Osteoblast (primary cell): ENCODE measurements at regions not wholly inside any gene's neighbourhood (a gene's known extent, or its start where the extent isn't known, plus 50 kb on each side); places are given as distances from the start of the nearest gene placed in this dataset.
"Not testable (repeated sequence)": the region's sequence is repeated elsewhere in the genome, so short reads cannot be mapped to it uniquely, and the experiment has no call there.

Source experiments
- DNase-seq: peaks from one replicate; pipeline ENCODE4 v3.0.0; 2011; ENCODE audit warnings: low spot score, mixed read lengths; ENCODE audit not compliant: insufficient read length; ENCODE audit errors: missing footprints
- H2AFZ ChIP-seq: 2 replicates; pipeline ENCODE4 v1.6.0; 2011; ENCODE audit warnings: mild to moderate bottlenecking, low read length
- H3K27ac ChIP-seq: 2 replicates; pipeline ENCODE4 v1.5.1; 2011; ENCODE audit warnings: mild to moderate bottlenecking, low read depth, low read length, moderate library complexity
- H3K27me3 ChIP-seq: 2 replicates; pipeline ENCODE4 v1.6.0; 2012; ENCODE audit warnings: mild to moderate bottlenecking, control low read depth, inconsistent platforms, low read length, moderate library complexity; ENCODE audit not compliant: insufficient read depth
- H3K36me3 ChIP-seq: 2 replicates; pipeline ENCODE4 v1.5.1; 2011; ENCODE audit warnings: mild to moderate bottlenecking, low read length, control low read depth, moderate library complexity; ENCODE audit not compliant: insufficient read depth
- H3K4me1 ChIP-seq: 2 replicates; pipeline ENCODE4 v1.5.1; 2011; ENCODE audit warnings: mild to moderate bottlenecking, low read length, control low read depth, moderate library complexity; ENCODE audit not compliant: insufficient read depth
- H3K4me2 ChIP-seq: 2 replicates; pipeline ENCODE4 v1.6.0; 2011; ENCODE audit warnings: mild to moderate bottlenecking, low read length; ENCODE audit not compliant: insufficient read depth
- H3K4me3 ChIP-seq: fragments of 200-600 bp; sonication (generic); 3 replicates; pipeline ENCODE4 v1.5.1; 2012; ENCODE audit warnings: mild to moderate bottlenecking, low read length, inconsistent platforms; ENCODE audit not compliant: insufficient read depth
- H3K79me2 ChIP-seq: 2 replicates; pipeline ENCODE4 v1.6.0; 2012; ENCODE audit warnings: mild to moderate bottlenecking, low read length, control low read depth, inconsistent platforms; ENCODE audit not compliant: insufficient read depth
- H3K9me3 ChIP-seq: 2 replicates; pipeline ENCODE4 v1.5.1; 2011; ENCODE audit warnings: low read depth, low read length, control low read depth
- H4K20me1 ChIP-seq: 2 replicates; pipeline ENCODE4 v1.6.0; 2012; ENCODE audit warnings: mild to moderate bottlenecking, low read length, control low read depth; ENCODE audit not compliant: insufficient read depth
- TF ChIP-seq, protein P1 (sequence below): IDR thresholded peaks from 2 replicates; pipeline ENCODE4 v1.5.1; 2011; ENCODE audit warnings: mild to moderate bottlenecking, low read depth, low read length, moderate library complexity; ENCODE audit errors: extremely low read depth

DNA sequence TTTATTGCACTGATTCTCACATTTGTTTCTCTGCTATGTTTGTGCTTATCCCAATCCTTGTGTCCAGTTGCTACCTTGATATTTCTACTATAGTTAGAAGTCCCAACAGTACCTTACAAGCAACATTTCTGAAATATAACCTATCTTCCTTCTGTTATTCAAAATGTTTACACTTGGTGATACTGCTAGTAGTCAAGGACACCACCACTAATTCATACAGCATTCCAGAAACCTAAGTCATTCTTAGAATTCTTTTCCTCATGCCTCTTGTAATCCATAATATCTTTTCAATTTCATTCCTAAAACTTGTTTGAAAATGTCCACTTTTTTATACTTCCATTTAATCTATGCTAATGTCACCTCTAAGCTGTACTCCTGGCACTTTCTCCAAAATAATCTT is 2132.1 kb downstream of the NCAM2 start:
- Histone ChIP-seq H3K4me3 (no peak overlapping the region), H3K9me3 (no peaks in the 10 kb centered on the region), H2AFZ (no peak overlapping the region), H3K27ac (no peak overlapping the region), H3K4me1 (no peaks in the 10 kb centered on the region), H3K4me2 (no peak overlapping the region), H4K20me1 (no peaks in the 10 kb centered on the region), H3K36me3 (no peaks in the 10 kb centered on the region), H3K27me3 (no peaks in the 10 kb centered on the region), H3K79me2 (no peaks in the 10 kb centered on the region)
- TF ChIP-seq, protein P1, sequence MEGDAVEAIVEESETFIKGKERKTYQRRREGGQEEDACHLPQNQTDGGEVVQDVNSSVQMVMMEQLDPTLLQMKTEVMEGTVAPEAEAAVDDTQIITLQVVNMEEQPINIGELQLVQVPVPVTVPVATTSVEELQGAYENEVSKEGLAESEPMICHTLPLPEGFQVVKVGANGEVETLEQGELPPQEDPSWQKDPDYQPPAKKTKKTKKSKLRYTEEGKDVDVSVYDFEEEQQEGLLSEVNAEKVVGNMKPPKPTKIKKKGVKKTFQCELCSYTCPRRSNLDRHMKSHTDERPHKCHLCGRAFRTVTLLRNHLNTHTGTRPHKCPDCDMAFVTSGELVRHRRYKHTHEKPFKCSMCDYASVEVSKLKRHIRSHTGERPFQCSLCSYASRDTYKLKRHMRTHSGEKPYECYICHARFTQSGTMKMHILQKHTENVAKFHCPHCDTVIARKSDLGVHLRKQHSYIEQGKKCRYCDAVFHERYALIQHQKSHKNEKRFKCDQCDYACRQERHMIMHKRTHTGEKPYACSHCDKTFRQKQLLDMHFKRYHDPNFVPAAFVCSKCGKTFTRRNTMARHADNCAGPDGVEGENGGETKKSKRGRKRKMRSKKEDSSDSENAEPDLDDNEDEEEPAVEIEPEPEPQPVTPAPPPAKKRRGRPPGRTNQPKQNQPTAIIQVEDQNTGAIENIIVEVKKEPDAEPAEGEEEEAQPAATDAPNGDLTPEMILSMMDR: no peak
- no peak for DNase-seq

DNA sequence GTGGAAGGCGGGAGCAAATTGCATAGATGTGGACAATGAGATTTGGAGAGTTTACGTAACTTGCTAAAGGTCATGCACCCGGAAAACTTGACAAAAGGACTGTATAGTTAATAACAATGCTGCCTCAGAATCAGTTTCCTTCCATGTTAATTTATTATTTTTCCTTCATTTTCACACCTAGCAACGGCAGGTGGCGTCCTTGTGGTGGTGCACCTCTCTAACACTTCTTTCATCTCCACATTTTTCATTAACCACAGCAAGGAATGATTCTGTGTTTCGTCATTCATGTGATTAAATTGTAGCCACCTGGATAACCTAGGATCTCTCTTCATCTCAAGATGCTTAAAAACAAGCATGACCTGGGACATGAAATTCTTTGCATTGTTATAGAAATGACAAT is 2133.0 kb downstream of the NCAM2 start:
- Histone ChIP-seq H3K9me3 (no peaks in the 10 kb centered on the region), H3K4me1 (no peaks in the 10 kb centered on the region), H4K20me1 (no peaks in the 10 kb centered on the region), H2AFZ (no peak overlapping the region), H3K4me3 (no peak overlapping the region), H3K27me3 (no peaks in the 10 kb centered on the region), H3K27ac (no peak overlapping the region), H3K36me3 (no peaks in the 10 kb centered on the region), H3K4me2 (no peak overlapping the region), H3K79me2 (no peaks in the 10 kb centered on the region)
- no peak for DNase-seq
- TF ChIP-seq, protein P1: no peak

DNA sequence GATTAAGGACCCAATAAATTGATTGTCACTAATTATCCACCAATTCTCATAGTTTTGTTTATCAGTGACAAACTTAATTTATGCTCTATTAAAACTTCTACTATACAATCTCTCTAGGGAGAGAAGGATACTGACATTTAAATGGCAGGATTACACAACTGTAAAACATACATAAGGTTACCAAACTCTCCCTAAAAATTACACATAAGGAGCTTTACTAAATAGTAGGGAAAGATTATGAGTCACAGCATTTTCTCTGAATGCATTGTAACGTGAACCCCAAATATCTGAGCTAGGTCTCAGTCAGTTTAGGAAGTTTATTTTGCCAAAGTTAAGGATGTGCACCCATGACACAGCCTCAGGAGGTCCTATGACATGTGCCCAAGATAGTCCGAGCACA is 2140.6 kb downstream of the NCAM2 start:
- H3K36me3 ChIP-seq: no peaks in the 10 kb centered on the region
- H2AFZ ChIP-seq: no peak overlapping the region
- H3K4me1 ChIP-seq: no peaks in the 10 kb centered on the region
- DNase-seq: no peak
- H3K9me3 ChIP-seq: peaks cover 2% of the 10 kb centered on the region
- no peaks in the 10 kb centered on the region for H3K79me2 ChIP-seq
- no peak overlapping the region for H3K27ac ChIP-seq
- no peaks in the 10 kb centered on the region for H3K27me3 ChIP-seq
- H4K20me1 ChIP-seq: no peaks in the 10 kb centered on the region
- H3K4me2 ChIP-seq: no peak overlapping the region
- TF ChIP-seq, protein P1: no peak
- no peak overlapping the region for H3K4me3 ChIP-seq

DNA sequence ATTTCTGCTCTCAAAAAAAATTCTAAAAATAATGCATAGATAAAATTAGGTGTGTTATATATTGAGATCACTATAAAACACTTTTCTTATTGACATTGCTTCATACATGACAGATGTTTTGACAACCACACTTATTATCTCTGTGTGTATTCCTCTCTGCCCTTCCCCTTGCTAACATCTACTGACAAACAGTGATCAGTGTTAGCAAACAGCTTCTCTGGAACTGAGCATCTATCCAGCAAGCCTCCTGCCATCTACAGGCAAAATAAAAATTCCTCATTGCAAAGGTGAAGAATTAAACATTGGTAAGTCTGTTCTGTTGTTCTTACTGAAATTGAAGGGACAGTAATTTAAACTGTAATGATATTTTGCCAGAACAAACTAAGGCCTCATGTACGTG is 2153.9 kb downstream of the NCAM2 start:
- Histone ChIP-seq H3K4me3 (no peak overlapping the region), H3K27me3 (no peaks in the 10 kb centered on the region), H3K36me3 (no peaks in the 10 kb centered on the region), H3K4me1 (no peaks in the 10 kb centered on the region), H4K20me1 (no peaks in the 10 kb centered on the region), H3K79me2 (no peaks in the 10 kb centered on the region), H3K9me3 (no peaks in the 10 kb centered on the region), H3K27ac (no peak overlapping the region), H2AFZ (no peak overlapping the region), H3K4me2 (no peak overlapping the region)
- TF ChIP-seq, protein P1: no peak
- DNase-seq: no peak

DNA sequence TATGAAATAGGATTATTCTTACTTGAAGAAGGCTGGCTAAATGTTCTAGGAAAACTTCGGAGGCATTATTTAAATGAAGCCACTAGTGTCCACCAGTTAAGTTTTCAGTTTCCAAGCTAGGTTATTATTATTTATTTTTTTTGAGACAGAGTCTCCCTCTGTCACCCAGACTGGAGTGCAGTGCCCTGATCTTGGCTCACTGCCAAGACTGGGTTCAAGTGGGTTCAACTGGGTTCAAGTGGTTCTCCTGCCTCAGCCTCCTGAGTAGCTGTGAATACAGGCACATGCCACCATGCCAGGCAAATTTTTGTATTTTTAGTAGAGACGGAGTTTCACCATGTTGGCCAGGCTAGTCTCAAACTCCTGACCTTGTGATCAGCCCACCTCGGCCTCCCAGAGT is 2155.6 kb downstream of the NCAM2 start:
- H3K4me3 ChIP-seq: not testable (repeated sequence)

More for the DNA sequence above, 2155.6 kb downstream of the NCAM2 start:
- DNase-seq, H3K27ac ChIP-seq, H3K27me3 ChIP-seq, H3K36me3 ChIP-seq, H3K4me2 ChIP-seq, H3K79me2 ChIP-seq, H3K4me1 ChIP-seq, H4K20me1 ChIP-seq, H2AFZ ChIP-seq, H3K9me3 ChIP-seq: not testable (repeated sequence)
